ENCODE measurements at regions not wholly inside any gene's neighbourhood (a gene's known extent, or its start where the extent isn't known, plus 50 kb on each side); places are given as distances from the start of the nearest gene placed in this dataset.

DNA sequence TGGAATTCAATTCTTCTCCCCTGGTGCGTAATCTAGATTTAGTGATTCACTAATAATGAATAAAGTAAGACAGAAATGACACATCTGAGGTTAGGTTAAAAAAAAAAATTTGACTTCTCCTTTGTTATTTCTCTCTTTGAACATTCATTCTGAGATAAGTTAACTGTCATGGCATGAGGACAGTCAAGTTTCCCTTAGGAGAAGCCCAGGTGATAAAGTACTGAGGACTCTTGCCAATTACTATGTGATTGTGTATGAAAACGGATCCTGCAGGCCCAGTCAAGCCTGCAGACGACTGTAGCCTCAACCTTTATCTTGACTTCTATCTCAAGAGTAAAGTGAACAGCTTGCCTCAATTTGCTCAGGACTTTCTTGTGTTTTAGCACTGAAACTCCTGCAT, 293.2 kb downstream of the PRR32 start:
- intact Hi-C loops (cut with micrococcal nuclease; ENCODE audit: unreplicated experiment) = no loop called here
- Histone ChIP-seq H2AFZ (no peak overlapping the region), H3F3A (ENCODE audit: insufficient read depth, low read depth) (no peaks in the 10 kb centered on the region), H3K79me2 (ENCODE audit: low read depth) (no peaks in the 10 kb centered on the region), H3K4me3 (no peak overlapping the region), H3K4me1 (replicated peaks; ENCODE audit: insufficient read depth) (no peaks in the 10 kb centered on the region), H3K4me2 (no peak overlapping the region), H3K9me3 (ENCODE audit: insufficient read depth, low read depth) (0 out of 2 replicates have a peak, but pooled peaks cover 5% of the 10 kb centered on the region), H3K36me3 (ENCODE audit: low read depth) (no peaks in the 10 kb centered on the region), H3K27me3 (ENCODE audit: insufficient read depth, low read depth) (no peaks in the 10 kb centered on the region), H4K20me1 (ENCODE audit: insufficient read depth) (no peaks in the 10 kb centered on the region), H3K9me2 (ENCODE audit: insufficient read depth) (no peaks in the 10 kb centered on the region; the same call in 1 of the 2 replicates), H3K27ac (no peak overlapping the region)
- no peak for TF ChIP-seq EZH2 (IDR thresholded peaks at IDR 0.05; ENCODE audit: low read depth)
- TF ChIP-seq CTCF (conservative IDR thresholded peaks at IDR 0.05) = no peak
- CTCF ChIA-PET = no interaction called here
- no TSS peak for BruUV-seq (replicated peaks)
- POLR2A ChIA-PET (ENCODE audit: unreplicated experiment) = no interaction called here
- DNase-seq = no peak

DNA sequence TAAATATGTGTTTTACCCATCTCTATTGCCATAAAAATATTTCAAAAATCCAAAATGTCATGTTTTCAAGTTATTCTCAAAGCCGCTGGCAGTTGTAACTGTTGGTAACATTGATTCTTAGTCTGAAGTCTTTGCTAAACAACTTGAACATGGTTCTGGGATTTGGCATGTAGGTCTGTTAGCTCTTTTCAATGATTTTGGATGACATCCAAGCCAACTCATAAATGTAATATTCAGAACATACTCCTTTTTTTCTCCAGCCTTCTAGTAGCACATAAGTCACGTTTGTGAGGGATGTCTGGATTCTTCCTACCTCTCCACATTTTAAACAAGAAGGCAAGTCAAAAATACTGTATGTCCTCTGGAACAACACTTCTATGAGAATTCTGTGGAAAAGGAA, 305.3 kb downstream of the PRR32 start:
- BruUV-seq (replicated peaks) = no TSS peak
- CTCF ChIA-PET = no interaction called here
- H3K79me2 ChIP-seq (ENCODE audit: low read depth) = no peaks in the 10 kb centered on the region
- no peaks in the 10 kb centered on the region for H3K27me3 ChIP-seq (ENCODE audit: insufficient read depth, low read depth)
- no peaks in the 10 kb centered on the region for H3K4me1 ChIP-seq (replicated peaks; ENCODE audit: insufficient read depth)
- H3K27ac ChIP-seq = no peak overlapping the region
- no peak overlapping the region for H3K4me3 ChIP-seq
- no peak overlapping the region for H2AFZ ChIP-seq
- H3K4me2 ChIP-seq = no peak overlapping the region
- no peaks in the 10 kb centered on the region for H4K20me1 ChIP-seq (ENCODE audit: insufficient read depth)
- no peak for DNase-seq
- POLR2A ChIA-PET (ENCODE audit: unreplicated experiment) = no interaction called here
- H3F3A ChIP-seq (ENCODE audit: insufficient read depth, low read depth) = no peaks in the 10 kb centered on the region
- no peaks in the 10 kb centered on the region for H3K36me3 ChIP-seq (ENCODE audit: low read depth)
- no peaks in the 10 kb centered on the region for H3K9me2 ChIP-seq (ENCODE audit: insufficient read depth)
- intact Hi-C loops (cut with micrococcal nuclease; ENCODE audit: unreplicated experiment) = no loop called here
- no peak for TF ChIP-seq EZH2 (IDR thresholded peaks at IDR 0.05; ENCODE audit: low read depth)
- no peak for TF ChIP-seq CTCF (conservative IDR thresholded peaks at IDR 0.05)
- H3K9me3 ChIP-seq (ENCODE audit: insufficient read depth, low read depth) = 0 out of 2 replicates have a peak, but pooled peaks cover 2% of the 10 kb centered on the region

DNA sequence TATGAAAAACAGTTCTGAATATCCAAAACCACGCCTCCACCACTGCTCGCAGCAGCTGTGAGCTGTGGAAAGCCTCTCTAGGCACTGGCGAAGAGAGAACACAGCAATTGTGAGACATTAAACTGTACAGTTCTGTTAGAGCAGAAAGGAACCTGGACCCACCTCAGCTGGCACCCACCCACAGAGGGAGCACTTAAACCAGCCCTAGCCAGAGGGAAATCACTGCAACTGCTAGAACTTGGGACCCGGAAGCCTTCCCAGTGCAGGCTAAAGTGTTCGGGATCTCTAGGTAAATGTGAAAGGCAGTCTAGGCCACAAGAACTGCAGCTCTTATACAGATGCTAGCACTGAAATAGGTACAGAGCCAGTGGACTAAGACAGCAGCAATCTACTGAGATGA, 308.8 kb downstream of the PRR32 start:
- CTCF ChIA-PET = no interaction called here
- BruUV-seq (replicated peaks) = no TSS peak
- no peaks in the 10 kb centered on the region for H3K36me3 ChIP-seq (ENCODE audit: low read depth)

More for the DNA sequence above, 308.8 kb downstream of the PRR32 start:
- POLR2A ChIA-PET (ENCODE audit: unreplicated experiment) = no interaction called here
- DNase-seq = no peak
- no peak overlapping the region for H3K27ac ChIP-seq
- no peak overlapping the region for H3K4me2 ChIP-seq
- intact Hi-C loops (cut with micrococcal nuclease; ENCODE audit: unreplicated experiment) = no loop called here
- H3K4me1 ChIP-seq (replicated peaks; ENCODE audit: insufficient read depth) = no peaks in the 10 kb centered on the region
- H3K27me3 ChIP-seq (ENCODE audit: insufficient read depth, low read depth) = no peaks in the 10 kb centered on the region
- TF ChIP-seq EZH2 (IDR thresholded peaks at IDR 0.05; ENCODE audit: low read depth) = no peak
- TF ChIP-seq CTCF (conservative IDR thresholded peaks at IDR 0.05) = no peak
- H3F3A ChIP-seq (ENCODE audit: insufficient read depth, low read depth) = no peaks in the 10 kb centered on the region
- no peaks in the 10 kb centered on the region for H3K79me2 ChIP-seq (ENCODE audit: low read depth)
- H2AFZ ChIP-seq = no peak overlapping the region
- no peaks in the 10 kb centered on the region for H4K20me1 ChIP-seq (ENCODE audit: insufficient read depth)
- H3K4me3 ChIP-seq = no peak overlapping the region
- H3K9me2 ChIP-seq (ENCODE audit: insufficient read depth) = no peaks in the 10 kb centered on the region
- 0 out of 2 replicates have a peak, but pooled peaks cover 2% of the 10 kb centered on the region for H3K9me3 ChIP-seq (ENCODE audit: insufficient read depth, low read depth)
